GM19372 (cell line): ENCODE measurements at regions not wholly inside any gene's neighbourhood (a gene's known extent, or its start where the extent isn't known, plus 50 kb on each side); places are given as distances from the start of the nearest gene placed in this dataset.
"Not testable (repeated sequence)": the region's sequence is repeated elsewhere in the genome, so short reads cannot be mapped to it uniquely, and the experiment has no call there.

Experiments used
- ATAC-seq: cut with Tn5 transposase; IDR thresholded peaks from one replicate; pipeline ENCODE4 v1.9.1; 2021; ENCODE audit warnings: mild to moderate bottlenecking, low read depth, moderate library complexity; ENCODE audit not compliant: unreplicated experiment

DNA sequence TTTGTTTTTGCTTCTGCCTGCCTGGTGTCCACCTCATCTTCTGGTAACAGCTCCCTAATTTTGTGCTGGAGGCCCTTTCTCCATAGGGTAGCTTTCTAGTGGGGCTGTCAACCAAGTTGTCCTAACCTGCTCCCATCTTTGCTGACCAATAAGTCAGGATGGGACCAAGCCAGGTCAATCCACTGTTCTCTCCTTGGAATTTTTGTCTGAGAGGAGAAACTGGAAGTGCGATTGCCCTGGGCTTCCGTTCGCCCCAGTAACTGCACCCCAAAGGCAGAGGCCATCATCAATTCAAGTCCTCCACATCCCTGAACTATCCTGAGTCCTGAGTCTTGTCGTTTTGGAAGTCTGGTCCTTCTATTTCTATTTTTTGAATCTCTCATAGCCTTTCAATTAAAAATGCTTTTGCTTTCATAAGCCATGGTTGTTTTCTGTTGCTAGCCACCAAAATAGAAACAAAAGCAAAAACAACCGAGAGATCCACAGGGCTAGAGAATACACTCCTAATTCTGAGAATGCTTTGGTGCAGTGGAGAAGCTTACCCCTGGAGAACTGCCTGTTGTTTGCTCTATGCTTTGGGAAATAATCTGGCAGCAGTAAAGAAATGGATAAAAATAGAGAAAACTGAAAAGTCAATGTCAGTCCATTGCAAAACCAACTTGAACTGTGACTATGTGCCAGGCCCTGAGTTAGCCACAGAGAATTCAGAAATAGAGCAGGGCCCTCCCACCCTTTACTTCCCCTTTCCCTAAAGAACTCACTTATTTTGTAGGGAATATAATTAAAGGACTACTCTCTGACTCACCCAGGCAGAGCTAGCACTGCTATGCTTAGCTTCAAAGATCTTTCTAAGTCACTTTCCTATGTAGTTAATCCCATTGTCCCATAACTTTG lies 368.1 kb downstream of the CXCL12 start:
- no peak for ATAC-seq

DNA sequence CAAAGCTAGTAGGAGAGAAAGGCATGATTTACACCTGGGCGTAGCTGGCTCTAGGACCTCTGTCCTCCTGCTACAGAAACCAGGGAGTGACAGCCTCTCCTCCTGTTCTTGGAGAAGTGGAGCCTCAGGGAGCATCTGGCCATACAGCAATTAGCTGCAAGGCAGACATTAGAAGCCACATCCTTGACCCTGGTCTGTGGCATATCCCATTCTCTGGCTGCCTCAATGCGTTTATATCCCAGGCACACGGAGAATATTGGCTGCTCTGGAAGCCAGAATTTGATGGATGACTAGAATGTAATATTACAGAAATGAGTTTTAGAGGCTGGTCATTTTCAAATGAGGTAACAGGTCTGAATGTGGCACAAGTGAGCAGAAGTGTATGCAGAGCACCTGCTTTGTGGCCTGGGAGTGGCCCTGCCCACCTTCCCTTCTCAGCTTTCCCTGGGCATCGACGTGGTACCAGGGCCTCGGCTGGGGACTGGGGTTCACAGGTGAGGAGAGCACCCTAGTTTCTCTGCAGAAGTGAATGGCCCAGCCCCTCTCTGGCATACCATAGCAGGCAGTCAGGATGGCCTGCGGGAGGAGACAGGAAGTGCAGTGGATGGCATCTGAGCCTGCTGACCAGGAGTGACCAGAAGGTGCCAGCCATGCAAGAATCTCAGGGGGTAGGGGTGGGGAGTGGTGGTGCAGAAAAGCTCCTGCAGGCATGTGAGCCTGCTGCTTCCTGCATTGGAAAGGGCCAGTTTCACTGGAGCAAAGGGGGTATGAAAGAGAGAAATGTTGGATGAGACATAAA lies 367.2 kb upstream of the ZNF32 start:
- ATAC-seq = no peak

DNA sequence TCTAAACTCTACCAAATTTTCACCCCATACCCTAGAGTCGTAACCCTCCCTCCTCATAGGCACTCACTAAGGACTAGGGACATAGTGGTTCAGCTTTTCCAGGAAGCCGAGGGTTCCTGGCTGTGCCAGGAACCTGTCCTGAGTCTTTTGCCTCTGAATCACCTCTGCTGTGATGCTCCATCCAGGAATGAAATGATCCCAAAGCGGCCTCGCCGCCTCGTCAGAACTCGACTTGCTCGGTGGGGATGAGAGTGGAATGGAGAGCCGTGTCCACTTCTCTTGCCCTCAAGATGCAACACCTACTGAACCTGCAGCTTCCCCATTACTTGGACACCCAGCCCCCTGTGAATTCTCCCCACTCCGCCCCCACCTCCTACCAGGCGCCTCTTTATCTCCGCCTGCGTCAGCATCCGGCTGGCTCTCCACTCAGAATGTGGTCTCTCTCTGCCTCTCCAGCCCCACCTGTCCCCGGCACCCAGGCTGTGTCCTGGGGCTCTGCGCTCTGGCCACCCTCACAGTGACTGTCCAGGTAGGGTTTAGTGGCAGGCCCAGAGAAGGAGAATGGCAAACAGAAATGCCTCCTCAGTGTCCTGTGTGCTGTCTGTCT lies 366.1 kb upstream of the ZNF32 start:
- no peak for ATAC-seq

DNA sequence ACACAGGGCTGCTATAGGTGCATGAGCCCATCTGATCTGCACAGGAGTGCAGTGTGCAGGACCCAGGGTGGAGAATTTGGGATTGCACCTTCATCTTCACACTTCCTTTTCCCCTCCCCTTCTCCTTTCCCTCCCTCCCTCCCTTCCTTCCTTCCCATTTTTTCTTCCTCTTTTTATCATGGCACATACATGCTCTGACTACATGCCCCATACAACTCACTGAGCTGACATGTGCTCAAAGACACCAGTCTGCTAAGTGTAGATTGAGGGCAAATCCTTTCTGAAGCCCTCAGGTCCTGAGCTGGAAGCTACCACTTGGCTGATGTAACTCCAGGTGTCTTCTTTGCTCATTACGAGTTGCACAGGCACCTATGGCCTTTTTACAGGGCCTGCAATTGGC lies 365.3 kb upstream of the ZNF32 start:
- no peak for ATAC-seq

DNA sequence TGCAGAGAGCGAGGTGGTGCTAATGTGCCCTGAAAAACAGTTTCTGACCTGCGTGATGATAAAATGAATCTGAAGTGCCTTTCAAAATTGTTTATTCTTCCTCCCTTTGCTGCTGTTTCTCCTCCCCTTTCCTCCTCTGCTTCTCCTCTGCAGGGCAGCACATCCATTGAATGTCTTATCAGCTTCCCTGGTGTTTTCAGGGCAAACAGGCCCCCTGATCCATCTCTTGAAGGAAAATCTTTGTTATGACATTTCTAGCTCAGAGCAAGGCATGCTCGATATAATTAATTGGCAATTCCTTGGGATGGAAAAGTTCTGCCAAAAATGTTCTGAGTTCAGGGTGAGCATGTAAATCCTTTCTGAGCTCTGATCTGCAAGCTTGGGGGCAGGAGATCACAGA lies 364.2 kb upstream of the ZNF32 start:
- no peak for ATAC-seq

DNA sequence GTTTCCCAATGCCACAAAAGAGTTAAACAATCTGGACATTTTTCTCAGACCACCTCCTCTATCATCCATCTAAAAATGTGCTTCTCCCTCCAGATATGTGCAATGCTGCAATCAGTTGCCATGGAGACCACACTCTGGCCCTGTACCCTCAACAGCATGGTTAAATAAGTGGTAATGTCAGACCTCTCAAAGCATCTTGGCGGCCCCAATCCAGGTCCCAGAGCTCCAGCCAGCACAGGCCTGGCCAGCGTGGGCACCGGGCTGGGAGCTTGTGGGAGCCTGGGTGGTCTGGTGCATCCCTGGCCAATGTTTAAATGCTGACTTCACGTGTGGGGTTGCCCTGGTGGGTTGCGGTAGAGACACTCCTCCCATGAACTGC lies 362.9 kb upstream of the ZNF32 start:
- ATAC-seq = no peak

DNA sequence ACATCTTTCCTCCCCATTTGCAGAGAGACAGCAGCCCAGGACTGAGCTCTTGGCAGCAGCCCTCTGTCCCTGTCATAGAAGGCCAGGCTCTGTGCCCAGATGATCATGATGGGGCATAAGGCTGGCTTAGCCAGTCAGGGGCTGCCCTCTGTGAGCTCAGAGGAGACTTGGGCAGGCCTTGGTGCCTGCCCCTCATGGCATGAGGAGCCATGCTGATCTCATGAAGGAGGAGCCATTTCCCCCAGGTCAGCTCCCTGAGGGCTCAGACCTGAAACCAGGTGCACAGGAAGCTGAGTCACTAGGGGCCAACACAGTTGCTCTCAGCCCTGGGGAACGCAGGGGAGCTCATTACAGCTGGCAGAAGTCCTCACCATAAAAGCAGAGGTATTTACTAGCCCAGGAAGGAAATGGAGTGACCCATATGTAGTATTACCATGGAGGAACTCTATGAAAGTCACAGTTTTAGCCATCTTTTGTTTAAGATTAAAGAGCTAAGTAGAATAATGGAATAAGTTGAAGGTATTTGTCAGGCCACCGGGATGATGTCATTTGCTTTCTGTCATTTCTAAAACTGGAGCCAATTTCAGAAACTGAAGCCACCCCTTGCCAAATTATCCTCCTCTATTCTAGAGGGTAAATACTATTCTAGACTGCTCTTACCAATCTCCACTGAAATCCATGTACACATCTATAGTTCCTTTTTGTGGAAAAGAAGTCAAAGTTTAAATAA lies 362.4 kb upstream of the ZNF32 start:
- peak; percentile 86 for ATAC-seq

DNA sequence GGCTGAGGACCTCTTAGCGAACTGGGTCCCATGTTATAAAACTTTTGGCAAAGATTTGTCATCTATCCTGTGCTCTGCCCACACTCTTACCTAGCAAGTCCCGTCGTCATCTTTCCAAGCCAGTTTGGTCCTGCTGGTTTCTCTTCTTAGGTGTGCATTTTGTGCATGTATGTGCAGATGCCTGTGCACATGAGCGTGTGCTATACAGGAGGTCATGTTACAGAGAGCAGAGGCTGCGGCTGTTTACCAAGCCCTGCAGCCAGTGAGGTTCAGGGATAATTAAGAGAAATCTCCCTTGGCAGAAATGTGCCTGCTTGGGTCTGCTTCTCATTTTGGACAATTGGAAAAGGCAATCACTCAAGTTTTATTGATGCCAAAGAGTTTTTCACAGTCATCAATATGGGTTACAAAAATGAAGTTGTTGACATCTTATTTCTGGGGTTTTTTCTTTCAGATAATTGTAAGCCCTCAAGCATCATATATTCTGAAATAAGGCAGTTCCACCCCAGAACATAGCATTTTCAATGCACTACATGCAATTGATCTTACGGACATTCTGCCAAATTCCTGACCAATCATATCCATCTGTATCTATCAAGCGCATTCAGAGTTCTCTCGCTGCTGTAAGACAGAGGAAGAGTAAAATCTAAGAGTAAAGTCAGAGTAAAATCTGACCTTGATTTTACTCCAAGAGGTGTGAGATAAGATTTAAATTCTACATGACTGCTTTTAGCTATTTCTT lies 361.4 kb upstream of the ZNF32 start:
- no peak for ATAC-seq

DNA sequence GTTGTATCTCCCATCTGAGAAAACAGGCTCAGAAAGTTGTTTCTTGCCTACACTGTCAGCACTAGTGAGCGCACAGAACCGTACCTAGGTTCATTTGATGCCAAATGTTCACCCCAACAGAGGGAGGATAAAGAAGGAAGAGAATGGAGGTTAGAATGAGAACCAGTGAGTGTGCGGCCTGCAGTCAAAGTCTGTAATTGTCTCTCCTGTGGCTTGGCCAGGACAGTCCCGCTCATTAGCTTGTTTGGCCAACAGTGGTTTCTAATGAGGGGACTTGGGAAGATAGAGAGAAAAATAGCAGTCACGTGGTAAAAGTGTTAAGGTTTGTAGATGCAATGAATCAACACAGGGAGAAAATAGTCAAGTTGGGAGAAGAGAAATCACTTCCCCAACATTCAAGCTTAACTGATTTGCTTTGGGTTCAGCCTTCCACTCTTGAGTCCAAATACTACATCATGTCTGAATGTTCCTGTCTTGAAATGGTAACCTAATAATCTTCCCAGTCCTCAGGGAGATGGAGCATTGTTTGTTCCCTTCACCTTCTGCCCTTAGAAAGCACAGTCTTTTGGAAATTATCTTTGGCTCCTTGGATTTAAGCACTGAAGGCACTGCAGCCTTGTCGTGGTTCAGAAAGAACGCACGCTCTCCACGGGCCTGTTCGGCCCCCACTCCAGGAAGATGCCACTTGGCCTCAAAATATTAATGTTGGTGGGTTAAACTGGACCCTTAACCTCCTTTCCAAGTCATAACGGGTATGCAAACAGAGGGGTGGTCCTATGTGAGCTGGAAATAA lies 360.4 kb upstream of the ZNF32 start:
- ATAC-seq = no peak

DNA sequence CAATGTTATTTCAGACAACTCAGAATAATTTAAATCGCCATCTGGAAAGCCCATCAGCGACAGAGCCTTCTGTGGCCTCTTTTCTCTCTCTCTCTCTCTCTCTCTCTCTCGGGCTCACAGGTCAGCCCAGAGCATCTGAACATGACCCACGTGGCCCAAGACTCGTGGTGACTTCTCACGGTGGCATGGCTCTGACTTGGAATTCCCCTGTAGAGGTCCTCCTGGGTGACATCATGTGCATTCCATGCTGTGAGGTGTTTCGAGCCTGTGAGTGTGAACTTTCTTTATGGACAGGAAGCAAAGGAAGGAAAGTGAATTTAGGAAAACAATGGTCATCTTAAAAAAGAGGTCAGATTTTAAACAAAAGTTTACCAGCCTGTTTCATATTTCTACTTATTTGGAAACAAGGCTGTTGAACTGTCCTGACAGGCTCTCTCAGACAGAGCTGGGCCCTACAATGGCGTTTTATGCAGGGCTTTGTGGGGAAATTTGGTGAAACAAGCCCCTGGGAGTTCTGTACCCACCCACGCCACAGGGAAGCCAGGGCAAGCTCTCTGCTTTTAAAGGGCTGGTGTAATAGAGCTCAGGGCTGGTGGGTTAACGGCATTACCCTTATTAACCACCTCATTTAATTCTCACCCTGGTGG lies 359.7 kb upstream of the ZNF32 start:
- no peak for ATAC-seq

DNA sequence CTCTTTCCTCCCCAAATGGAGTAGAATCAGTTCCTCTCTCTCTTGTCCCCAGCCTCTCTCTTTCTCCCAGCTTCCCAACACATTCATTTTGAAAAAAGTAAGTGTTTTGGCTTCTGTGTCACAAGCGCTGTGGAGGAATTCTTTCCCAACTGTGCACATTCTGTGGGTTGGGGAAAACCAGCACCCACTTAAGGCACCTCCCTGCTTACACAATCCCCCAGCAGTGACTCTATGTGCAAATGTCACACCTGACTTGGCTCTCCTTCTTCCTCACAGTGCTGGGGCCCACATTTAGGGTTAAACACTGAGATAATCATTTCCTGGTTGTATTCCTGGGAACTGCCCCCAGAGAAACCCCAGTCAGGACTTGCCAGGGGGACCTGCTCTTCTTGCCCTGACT lies 358.1 kb upstream of the ZNF32 start:
- ATAC-seq = no peak

DNA sequence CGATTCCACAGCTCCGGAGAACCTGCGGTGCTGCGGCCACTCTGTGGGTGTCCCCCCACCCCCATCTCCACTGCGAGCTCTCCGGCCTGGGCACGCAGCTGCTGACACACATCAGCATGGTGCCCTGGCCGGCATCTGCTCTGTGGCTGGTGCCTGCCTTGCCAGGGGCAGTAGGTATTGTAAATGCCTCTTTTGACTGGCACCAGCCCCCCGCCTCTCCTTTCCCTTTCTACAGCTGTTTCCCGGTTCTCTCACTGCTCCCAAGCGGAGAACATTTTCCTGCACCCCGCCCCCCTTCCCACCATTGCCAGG lies 357.1 kb upstream of the ZNF32 start:
- no peak for ATAC-seq

DNA sequence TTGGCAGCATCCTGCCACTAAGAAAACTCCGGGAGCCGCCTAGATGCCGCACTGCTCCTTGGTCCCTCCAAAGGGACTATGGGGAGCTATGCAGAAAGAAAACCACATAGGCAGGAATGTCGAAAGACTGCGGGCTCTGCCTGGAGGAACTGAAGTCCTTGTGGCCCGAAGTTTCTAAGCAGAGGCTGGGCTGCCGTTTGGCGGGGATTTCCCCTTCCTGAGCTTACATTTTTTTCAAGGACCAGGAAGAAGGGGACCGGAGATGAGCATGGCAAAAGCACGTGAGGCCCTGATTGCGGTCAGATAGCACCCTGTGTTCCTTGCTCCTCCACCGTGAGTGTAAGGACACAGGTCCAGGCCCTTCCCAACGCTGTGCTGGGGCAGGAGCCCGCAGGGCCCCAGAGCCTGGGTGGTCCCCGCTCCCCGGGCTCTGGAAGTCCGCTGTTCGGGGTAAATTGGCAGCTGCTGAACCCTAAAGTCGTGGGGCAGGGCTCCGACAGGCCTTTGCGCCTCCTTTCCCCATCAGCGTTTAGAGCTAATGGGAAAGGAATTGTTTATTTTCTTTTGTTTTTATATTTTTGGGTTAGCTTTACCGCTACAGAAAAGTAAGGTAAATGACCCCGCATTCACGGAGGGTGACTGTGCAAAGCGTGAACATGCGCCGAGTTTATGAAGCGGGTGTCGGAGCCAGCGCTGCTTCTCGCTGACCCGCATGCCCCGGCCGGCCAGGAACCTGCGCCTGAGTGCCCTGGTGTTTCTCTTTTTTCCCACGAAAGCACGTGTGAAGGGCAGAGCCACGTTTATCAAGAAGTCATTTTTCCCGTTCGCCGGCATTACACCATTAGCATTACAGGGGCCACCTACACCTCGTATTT lies 356.5 kb upstream of the ZNF32 start:
- no peak for ATAC-seq

DNA sequence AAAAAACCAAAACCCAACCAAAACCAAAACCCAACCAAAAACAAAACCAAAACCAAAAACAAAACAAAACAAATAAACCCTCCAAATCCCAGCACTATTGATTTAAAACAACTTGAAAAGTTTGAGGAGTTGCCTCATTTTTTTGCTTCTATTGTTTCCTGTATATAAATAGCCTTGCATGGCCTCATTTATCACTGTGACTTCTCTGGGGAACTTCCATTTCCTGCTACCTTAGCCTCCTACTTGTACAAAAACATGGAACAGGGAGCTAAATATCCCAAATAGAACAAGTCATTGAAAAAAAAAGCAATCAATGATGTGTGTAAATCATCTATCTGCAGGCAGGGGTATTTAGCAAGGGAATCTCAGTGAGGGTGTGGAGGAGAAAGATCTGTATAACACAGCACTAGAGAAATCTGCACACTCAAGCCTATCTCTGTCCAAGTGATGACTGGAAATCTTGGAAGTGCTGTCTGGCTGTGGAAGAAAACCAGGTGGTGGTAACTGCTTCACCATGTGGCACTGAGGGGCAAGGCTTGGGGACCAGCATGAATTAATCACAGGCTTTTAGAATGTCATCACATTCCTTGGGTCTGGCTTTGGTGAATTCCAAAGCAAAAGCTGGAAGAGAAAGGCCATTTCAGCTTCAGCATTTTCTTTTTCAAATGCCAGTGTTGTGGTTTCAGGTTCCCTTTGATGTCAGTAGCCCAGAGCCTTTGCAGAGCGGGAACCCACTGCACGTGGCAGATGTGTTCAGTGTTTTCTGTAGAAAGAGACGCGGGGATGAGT lies 349.5 kb upstream of the ZNF32 start:
- no peak for ATAC-seq

DNA sequence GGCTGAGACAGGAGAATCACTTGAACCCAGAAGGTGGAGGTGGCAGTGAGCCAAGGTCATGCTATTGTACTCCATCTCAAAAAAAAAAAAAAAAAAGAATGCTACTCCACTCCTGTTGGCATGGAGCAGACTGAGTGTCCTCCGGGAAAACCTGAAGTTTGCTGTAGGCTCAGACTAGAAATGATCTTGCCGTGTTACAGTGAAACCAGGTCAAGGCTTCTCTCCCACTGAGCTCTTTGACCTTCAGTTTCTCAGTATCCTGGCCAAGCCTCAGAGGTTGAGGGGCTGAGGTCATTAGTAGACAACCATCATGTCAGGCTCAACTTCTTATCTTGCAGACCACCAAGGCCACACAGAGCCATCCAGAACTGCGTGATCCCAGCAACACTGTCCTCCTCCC lies 348.6 kb upstream of the ZNF32 start:
- ATAC-seq = no peak

DNA sequence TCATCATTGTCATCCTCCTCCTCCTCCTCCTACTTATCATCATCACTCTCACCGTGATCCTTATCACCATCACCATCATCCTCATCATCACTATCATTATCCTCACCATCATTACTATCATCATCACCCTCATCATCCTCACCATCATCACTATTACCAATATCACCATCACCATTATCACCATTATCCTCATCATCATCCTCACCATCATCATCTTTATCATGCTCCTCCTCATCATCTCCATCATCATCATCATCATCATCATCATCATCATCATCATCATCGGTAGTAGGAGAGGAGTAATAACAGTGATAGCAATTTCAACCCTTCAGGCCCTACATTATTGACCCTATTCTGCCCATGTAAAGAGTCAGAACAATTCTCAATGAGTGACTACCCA lies 345.9 kb upstream of the ZNF32 start:
- ATAC-seq = no peak

DNA sequence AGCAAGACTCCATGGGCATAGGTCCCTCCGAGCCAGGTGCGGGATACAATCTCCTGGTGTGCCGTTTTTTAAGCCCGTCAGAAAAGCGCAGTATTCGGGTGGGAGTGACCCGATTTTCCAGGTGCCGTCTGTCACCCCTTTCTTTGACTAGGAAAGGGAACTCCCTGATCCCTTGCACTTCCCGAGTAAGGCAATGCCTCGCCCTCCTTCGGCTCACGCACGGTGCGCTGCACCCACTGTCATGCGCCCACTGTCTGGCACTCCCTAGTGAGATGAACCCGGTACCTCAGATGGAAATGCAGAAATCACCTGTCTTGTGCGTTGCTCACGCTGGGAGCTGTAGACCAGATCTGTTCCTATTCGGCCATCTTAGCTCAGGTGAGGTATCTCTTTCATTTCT lies 344.1 kb upstream of the ZNF32 start:
- not testable (repeated sequence) for ATAC-seq
